GM12875 (cell line): ENCODE measurements at regions not wholly inside any gene's neighbourhood (a gene's known extent, or its start where the extent isn't known, plus 50 kb on each side); places are given as distances from the start of the nearest gene placed in this dataset.

ENCODE experiments used
- H3K4me3 ChIP-seq: one replicate; pipeline ENCODE4 v1.5.1; 2011; ENCODE audit warnings: low read depth, low read length, control low read depth
- TF ChIP-seq, protein P1 (sequence below): IDR thresholded peaks from 2 replicates; pipeline ENCODE4 v1.5.1; 2011; ENCODE audit warnings: low read depth, mild to moderate bottlenecking, control low read depth, inconsistent platforms, low read length, moderate library complexity, borderline replicate concordance; ENCODE audit not compliant: insufficient read depth

GRCh38 chr3:10582733-10583132 is 77.3 kb upstream of the ATP2B2 start:
- H3K4me3 ChIP-seq: no peak overlapping the region
- TF ChIP-seq, protein P1, sequence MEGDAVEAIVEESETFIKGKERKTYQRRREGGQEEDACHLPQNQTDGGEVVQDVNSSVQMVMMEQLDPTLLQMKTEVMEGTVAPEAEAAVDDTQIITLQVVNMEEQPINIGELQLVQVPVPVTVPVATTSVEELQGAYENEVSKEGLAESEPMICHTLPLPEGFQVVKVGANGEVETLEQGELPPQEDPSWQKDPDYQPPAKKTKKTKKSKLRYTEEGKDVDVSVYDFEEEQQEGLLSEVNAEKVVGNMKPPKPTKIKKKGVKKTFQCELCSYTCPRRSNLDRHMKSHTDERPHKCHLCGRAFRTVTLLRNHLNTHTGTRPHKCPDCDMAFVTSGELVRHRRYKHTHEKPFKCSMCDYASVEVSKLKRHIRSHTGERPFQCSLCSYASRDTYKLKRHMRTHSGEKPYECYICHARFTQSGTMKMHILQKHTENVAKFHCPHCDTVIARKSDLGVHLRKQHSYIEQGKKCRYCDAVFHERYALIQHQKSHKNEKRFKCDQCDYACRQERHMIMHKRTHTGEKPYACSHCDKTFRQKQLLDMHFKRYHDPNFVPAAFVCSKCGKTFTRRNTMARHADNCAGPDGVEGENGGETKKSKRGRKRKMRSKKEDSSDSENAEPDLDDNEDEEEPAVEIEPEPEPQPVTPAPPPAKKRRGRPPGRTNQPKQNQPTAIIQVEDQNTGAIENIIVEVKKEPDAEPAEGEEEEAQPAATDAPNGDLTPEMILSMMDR: no peak

- TF ChIP-seq, protein P1: no peak
- no peak overlapping the region for H3K4me3 ChIP-seq
Measured at GRCh38 chr3:10583798-10584708, 78.7 kb upstream of the ATP2B2 start.

DNA sequence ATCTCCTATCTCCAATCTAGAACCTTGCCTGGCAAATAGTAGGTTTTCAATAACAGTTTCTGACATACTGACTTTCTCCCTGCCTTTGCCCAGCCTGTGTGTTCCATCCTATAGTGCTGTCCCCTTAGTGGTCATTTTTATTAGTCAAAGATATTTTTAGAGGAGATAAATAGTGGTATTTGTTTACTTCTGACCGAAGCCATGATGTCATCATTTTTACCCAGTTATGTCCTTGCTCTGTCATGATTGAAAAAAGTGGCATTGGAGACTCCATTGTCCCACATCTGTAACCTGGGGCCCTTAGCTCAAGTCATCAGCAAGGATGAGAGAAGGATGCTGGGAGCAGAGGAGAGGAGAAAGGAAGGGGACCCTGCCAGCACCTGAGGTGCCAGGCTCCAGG is 80.6 kb upstream of the ATP2B2 start:
- H3K4me3 ChIP-seq: no peak overlapping the region
- TF ChIP-seq, protein P1: no peak

DNA sequence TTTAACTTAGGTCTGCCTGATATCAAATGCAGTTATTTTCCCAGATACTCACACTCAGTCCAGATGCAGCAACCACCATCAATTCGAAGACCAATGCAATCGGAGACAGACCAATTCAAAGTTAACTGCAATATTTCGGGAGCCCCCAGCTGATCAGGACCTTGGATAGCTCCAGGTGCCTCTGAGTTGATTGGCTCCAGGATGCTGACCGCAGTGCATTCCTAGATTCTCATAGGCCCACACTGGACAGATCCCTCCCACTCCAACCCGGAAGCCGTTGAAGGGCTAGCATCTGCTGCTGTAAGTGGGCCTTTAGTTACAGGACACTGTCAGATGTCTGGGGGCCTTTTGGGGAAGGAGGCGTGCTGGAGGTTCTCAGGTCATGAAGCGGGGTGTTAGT is 89.5 kb upstream of the ATP2B2 start:
- H3K4me3 ChIP-seq: no peak overlapping the region
- TF ChIP-seq, protein P1: no peak

DNA sequence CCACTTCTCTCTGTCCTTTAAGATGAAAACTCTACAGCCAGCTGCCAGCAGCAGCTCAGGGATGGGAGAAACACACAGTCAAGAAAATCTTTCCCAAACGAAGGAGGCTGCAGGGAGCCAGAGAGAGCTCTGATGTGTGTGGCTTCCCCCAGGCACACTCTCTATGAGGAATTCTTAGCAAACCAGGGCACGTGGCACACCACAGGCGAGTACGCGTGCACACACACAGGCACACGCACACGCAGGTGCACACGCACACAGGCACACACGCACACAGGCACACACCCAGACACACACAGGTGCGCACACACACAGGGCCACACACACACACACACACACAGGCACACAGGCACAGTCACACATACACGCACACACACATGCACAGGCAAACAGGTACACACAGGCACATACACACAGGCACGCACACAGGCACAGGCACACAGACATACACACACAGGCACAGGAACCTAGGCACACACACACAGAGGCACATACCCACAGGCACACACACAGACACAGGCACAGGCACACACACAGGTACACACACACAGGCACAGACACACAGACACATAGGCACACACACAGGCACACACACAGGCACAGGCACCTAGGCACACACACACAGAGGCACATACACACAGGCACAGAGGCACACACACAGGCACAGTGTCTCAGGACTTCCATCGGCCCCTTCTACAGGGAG is 91.5 kb upstream of the ATP2B2 start:
- H3K4me3 ChIP-seq: no peak overlapping the region
- TF ChIP-seq, protein P1: no peak

DNA sequence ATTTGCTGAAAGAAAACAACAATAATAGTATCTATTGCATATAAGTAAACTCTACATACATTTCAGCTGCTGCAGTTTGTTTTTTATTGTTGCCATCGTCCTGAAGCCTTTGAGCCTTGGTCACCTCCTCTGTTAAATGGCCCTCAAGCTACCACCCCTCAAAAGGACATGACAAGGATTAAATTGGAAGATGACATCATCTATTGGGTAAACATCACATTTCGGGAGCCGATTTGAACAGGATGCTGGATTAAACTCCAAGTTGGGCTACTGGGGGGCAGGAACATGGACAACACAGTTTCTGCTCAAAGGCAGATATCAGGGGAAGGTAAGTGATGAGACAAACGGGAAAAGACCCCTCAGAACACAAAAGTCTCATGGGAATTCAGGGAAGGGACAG is 92.3 kb upstream of the ATP2B2 start:
- TF ChIP-seq, protein P1: no peak
- no peak overlapping the region for H3K4me3 ChIP-seq
